Inflammatory macrophage treated with lipopolysaccharide for 1 hour (primary cell): ENCODE measurements at regions not wholly inside any gene's neighbourhood (a gene's known extent, or its start where the extent isn't known, plus 50 kb on each side); places are given as distances from the start of the nearest gene placed in this dataset.
"Not testable (repeated sequence)": the region's sequence is repeated elsewhere in the genome, so short reads cannot be mapped to it uniquely, and the experiment has no call there.

Source experiments
- DNase-seq, 2 donors: peaks; one replicate each; pipeline ENCODE4 v3.0.0-alpha.2; 2020 to 2022

DNA sequence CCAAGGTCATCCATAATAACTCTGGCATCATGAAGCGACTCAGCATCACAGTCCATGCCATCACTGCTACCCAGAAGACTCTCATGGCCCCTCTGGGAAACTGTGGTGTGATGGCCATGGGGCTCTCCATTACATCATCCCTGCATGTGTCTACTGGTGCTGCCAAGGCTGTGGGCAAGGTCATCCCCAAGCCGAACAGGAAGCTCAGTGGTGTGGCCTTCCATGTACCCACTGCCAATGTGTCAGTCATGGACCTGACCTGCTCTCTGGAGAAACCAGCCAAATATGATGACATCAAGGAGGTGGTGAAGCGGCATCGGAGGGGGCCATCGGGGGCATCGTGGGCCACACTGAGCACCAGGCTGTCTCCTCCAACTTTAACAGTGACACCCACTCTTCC, 65.1 kb upstream of the ARHGAP29 start:
- no peak for DNase-seq

DNA sequence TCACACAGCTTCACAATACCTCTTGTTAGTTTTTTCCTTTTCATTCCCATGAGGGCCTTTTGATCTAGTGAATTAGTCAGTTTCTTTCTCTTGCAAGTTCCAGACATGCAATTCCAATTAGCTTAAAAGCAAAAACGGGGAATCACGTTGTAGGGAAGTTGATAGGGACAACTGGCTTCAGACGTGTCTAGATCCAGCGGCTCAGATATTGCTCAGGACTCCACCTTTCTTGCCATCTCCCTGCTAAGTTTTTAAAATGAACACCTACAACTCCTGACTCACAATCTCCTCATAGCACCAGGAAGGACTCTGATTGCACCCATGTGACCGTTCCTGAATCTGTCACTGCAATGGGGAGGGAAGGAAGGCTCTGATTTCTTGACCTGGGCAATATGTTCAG, 63.8 kb upstream of the ARHGAP29 start:
- DNase-seq = no peak

DNA sequence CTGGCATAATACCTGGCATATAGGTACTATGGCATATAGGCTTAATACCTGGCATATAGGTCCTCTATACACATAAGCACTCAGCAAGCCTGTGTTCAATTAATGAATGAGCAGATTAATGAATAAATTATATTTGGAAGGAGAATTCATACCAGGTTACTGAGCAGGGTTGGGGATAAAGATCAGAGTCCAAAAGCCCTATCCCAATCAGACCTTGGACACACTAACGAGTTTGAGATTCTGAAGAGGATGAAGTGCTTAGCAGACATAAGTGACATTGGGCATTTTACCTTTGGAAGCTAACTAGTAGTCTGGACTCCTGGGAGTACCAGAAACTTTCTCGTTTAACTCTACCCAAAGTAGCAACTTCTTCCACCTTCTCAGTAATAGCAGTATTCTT, 63.3 kb upstream of the ARHGAP29 start:
- no peak for DNase-seq

DNA sequence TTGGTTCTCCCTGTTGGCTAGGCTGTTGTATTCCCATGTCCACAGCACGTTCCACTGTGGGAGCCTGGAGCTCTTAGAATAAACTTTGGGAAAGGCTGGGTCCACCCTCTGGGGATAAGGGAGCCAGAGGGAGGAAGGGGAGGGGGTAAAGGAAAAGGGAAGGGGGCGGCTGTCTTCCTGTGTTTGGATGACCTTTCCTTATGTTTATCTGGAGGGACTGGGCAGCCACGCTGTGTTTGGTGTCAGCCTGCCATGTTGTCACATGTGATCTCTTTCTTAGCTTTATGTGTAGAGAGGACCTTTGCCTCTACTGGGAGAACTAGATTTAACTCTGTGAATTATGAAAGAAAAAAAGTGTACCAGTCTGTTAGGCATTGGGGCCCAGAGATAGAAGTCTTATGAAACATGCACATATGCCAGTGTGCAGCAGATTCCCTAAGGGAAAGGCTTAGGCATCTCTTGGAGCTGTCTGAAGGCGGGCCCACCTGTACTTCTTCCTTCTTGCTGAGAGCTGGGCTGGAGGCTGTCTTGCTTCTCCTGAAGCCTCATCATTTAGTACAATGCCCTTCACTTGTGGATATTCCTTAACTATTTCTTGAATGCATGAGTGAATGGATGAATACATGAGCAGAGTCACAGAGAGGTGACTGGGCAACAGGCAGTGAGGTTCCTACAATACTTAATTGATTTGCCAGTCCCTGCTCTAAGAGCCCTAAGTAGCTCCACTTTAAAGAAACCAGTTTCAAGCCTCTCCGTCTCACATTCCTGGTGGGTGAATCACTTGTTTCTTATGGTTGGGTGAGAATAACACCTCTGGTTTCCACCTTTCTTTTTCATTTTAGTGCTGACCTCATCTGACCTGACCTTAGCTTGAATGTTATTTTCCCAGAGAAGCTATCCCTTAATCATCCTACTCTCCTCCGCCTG, 62.5 kb upstream of the ARHGAP29 start:
- no peak for DNase-seq

GRCh38 chr1:94298861-94299260, 61.5 kb upstream of the ARHGAP29 start:
- peak; percentile 22 to 42 for DNase-seq

DNA sequence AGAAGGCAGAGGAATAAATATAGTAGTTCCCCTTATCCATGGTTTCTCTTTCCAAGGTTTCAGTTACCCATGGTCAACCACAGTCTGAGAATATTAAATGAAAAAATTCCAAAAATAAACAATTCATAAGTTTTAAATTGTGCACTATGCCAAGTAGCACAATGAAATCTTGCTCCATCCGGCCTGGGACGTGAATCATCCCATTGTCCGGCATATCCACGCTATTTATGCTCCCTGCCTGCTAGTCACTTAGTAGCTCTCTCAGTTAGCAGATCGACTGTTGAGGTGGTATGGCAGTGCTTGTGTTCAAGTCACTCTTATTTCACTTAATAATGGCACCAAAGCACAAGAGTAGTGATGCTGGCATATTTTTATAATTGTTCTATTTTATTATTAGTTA, 58.6 kb upstream of the ARHGAP29 start:
- no peak for DNase-seq

GRCh38 chr1:94292978-94293377, 55.6 kb upstream of the ARHGAP29 start:
- not testable (repeated sequence) for DNase-seq

- DNase-seq = not testable (repeated sequence)
Observed at GRCh38 chr1:94289244-94289643, 51.9 kb upstream of the ARHGAP29 start.
